ENCODE measurements at regions not wholly inside any gene's neighbourhood (a gene's known extent, or its start where the extent isn't known, plus 50 kb on each side); places are given as distances from the start of the nearest gene placed in this dataset.

GRCh38 chr21:21860888-21861287 is 862.7 kb downstream of the NCAM2 start:
- TF ChIP-seq CTCF (IDR thresholded peaks at IDR 0.05) (no peak), POLR2A (IDR thresholded peaks at IDR 0.05) (no peak)

Data from Peyer's patch (tissue), 4 donors.